Lung (tissue), 11 donors: ENCODE measurements at regions not wholly inside any gene's neighbourhood (a gene's known extent, or its start where the extent isn't known, plus 50 kb on each side); places are given as distances from the start of the nearest gene placed in this dataset.

ENCODE experiments used
- ATAC-seq: fragments of 200-7000 bp; cut with Tn5 transposase; one replicate; pipeline ENCODE4 v1.9.1; 2020; ENCODE audit warnings: moderate number of reproducible peaks; ENCODE audit not compliant: insufficient read depth, low FRiP score
- DNase-seq, 3 donors: peaks; one replicate each; pipeline ENCODE4 v3.0.0-alpha.2; 2013 to 2017
- H3K27ac ChIP-seq, 2 donors: one replicate each; pipeline ENCODE4 v1.5.1; 2013; ENCODE audit warnings: mild to moderate bottlenecking in 2 of 2, moderate library complexity in 2 of 2, control low read depth in 1 of 2, inconsistent platforms in 1 of 2, low read depth in 1 of 2, low read length in 1 of 2
- H3K27me3 ChIP-seq, 3 donors: one replicate each; pipeline ENCODE4 v1.5.1; 2013; ENCODE audit warnings: low read length in 2 of 3; ENCODE audit not compliant: control insufficient read depth in 3 of 3, insufficient read depth in 3 of 3
- H3K36me3 ChIP-seq, 4 donors: one replicate each; pipeline ENCODE4 v1.5.1; 2013; ENCODE audit warnings: low read length in 4 of 4, mild to moderate bottlenecking in 1 of 4, moderate library complexity in 1 of 4; ENCODE audit not compliant: control insufficient read depth in 4 of 4, insufficient read depth in 4 of 4
- H3K4me1 ChIP-seq, 5 donors: one replicate each; pipeline ENCODE4 v1.5.1; 2013; ENCODE audit warnings: low read length in 5 of 5, mild to moderate bottlenecking in 2 of 5, moderate library complexity in 1 of 5; ENCODE audit not compliant: control insufficient read depth in 5 of 5, insufficient read depth in 5 of 5
- H3K4me3 ChIP-seq: one replicate; pipeline ENCODE4 v1.5.1; 2013; ENCODE audit warnings: mild to moderate bottlenecking, control low read depth, moderate library complexity
- H3K9ac ChIP-seq, 2 donors: one replicate each; pipeline ENCODE4 v1.5.1; 2013; ENCODE audit warnings: low read length in 2 of 2, control low read depth in 1 of 2; ENCODE audit not compliant: insufficient read depth in 1 of 2
- H3K9me3 ChIP-seq, 4 donors: one replicate each; pipeline ENCODE4 v1.5.1; 2013; ENCODE audit warnings: low read length in 3 of 4, mild to moderate bottlenecking in 1 of 4, moderate library complexity in 1 of 4; ENCODE audit not compliant: control insufficient read depth in 4 of 4, insufficient read depth in 3 of 4
- CTCF ChIP-seq: IDR thresholded peaks from 2 replicates; pipeline ENCODE4 v1.5.1; 2012; ENCODE audit warnings: mild to moderate bottlenecking; ENCODE audit errors: control extremely low read depth, extremely low read depth
- WGBS, 2 donors: extraction: QIAGEN DNeasy Blood & Tissue Kit; methylation state at CpG; one replicate each; pipeline ENCODE4 v1.1.7; 2013; 5-methylcytosine and 5-hydroxymethylcytosine counted together
- donor health status: control.
- donor health status: control.
- donor health status: Bipolar disorder and iron deficiency.
- donor health status: healthy.
- donor health status: DM: yes; HTN: yes; CAD: no.

- H3K27ac ChIP-seq, result no peak overlapping the region
- no peak for TF ChIP-seq CTCF
- ATAC-seq (no peak), DNase-seq (no peak)
- H3K27me3 ChIP-seq, result no peaks in the 10 kb centered on the region
- WGBS, 2 donors, result 74 to 83% methylated on average over 3 of the region's 3 CpGs
- H3K36me3 ChIP-seq, result no peaks in the 10 kb centered on the region
- peaks cover 0 to 2% (median 0%) of the 10 kb centered on the region in 4 donors for H3K9me3 ChIP-seq
- H3K4me1 ChIP-seq, result no peaks in the 10 kb centered on the region
- no peak overlapping the region for H3K4me3 ChIP-seq
- no peak overlapping the region for H3K9ac ChIP-seq
Measured at GRCh38 chr14:40308240-40308639, 876.0 kb upstream of the FBXO33 start.

GRCh38 chr14:40296821-40297220, 864.6 kb upstream of the FBXO33 start:
- Histone ChIP-seq H3K9ac (no peak overlapping the region), H3K9me3 (peaks cover 0 to 7% (median 0%) of the 10 kb centered on the region in 4 donors), H3K4me1 (no peaks in the 10 kb centered on the region), H3K4me3 (no peak overlapping the region), H3K27ac (no peak overlapping the region), H3K27me3 (no peaks in the 10 kb centered on the region), H3K36me3 (no peaks in the 10 kb centered on the region)
- TF ChIP-seq CTCF, result no peak
- DNase-seq, result peak in 2 of 3 donors; percentile 78 to 79
- ATAC-seq, result no peak

GRCh38 chr14:40292664-40293063, 860.4 kb upstream of the FBXO33 start:
- Histone ChIP-seq H3K9ac (no peak overlapping the region), H3K27me3 (no peaks in the 10 kb centered on the region), H3K4me3 (no peak overlapping the region), H3K36me3 (no peaks in the 10 kb centered on the region), H3K9me3 (peaks cover 0 to 7% (median 2%) of the 10 kb centered on the region in 4 donors), H3K27ac (no peak overlapping the region), H3K4me1 (no peaks in the 10 kb centered on the region)
- no peak for DNase-seq
- TF ChIP-seq CTCF, result no peak
- ATAC-seq, result no peak

GRCh38 chr14:40282196-40282595, 850.0 kb upstream of the FBXO33 start:
- no peak overlapping the region for H3K4me3 ChIP-seq
- DNase-seq, result no peak
- no peak for TF ChIP-seq CTCF
- ATAC-seq, result no peak
- H3K36me3 ChIP-seq, result no peaks in the 10 kb centered on the region
- 91 to 98% methylated on average over 1 of the region's 1 CpG for WGBS, 2 donors
- H3K9ac ChIP-seq, result no peak overlapping the region
- H3K27ac ChIP-seq, result no peak overlapping the region
- no peaks in the 10 kb centered on the region for H3K4me1 ChIP-seq
- H3K9me3 ChIP-seq, result no peaks in the 10 kb centered on the region
- H3K27me3 ChIP-seq, result no peaks in the 10 kb centered on the region
